OCI-LY7 (cell line): ENCODE measurements at regions not wholly inside any gene's neighbourhood (a gene's known extent, or its start where the extent isn't known, plus 50 kb on each side); places are given as distances from the start of the nearest gene placed in this dataset.
"Not testable (repeated sequence)": the region's sequence is repeated elsewhere in the genome, so short reads cannot be mapped to it uniquely, and the experiment has no call there.

Source experiments
- BruUV-seq: library from RNA; stranded (reverse); fragments of 400-500 nt; replicated peaks from 2 replicates; lab custom pipeline; 2021; lab: Mats Ljungman, UMichigan
- CTCF ChIA-PET: fragments of 300-600 bp; sonication (Branson Sonifier 250); formaldehyde crosslinking; loops from one replicate; lab custom pipeline; 2022; ENCODE audit warnings: antibody characterized with exemption; ENCODE audit not compliant: unreplicated experiment; lab: Charles Lee
- POLR2A ChIA-PET: fragments of 300-600 bp; sonication (Branson Sonifier 250); formaldehyde crosslinking; loops from one replicate; lab custom pipeline; 2022; ENCODE audit warnings: antibody characterized with exemption; lab: Charles Lee
- DNase-seq: peaks from one replicate; pipeline ENCODE4 v3.0.0-alpha.2; 2015; ENCODE audit warnings: low spot score
- H2AFZ ChIP-seq: fragments of 200-600 bp; sonication (generic), shearing (Covaris generic); 2 replicates; pipeline ENCODE4 v1.6.1; 2014; ENCODE audit warnings: mild to moderate bottlenecking, antibody characterized with exemption, low read length, moderate library complexity
- H3K27ac ChIP-seq: fragments of 200-600 bp; sonication (generic); 2 replicates; pipeline ENCODE4 v1.5.1; 2014; ENCODE audit warnings: mixed run types, low read depth, mild to moderate bottlenecking, moderate library complexity, low read length, inconsistent platforms; ENCODE audit not compliant: poor library complexity, severe bottlenecking
- H3K36me3 ChIP-seq: fragments of 200-600 bp; sonication (generic); 2 replicates; pipeline ENCODE4 v1.6.1; 2014; ENCODE audit warnings: mild to moderate bottlenecking, antibody characterized with exemption, low read length, moderate library complexity, mixed read lengths; ENCODE audit not compliant: insufficient read depth
- H3K4me1 ChIP-seq: fragments of 200-600 bp; sonication (generic); 2 replicates; pipeline ENCODE4 v1.5.1; 2014; ENCODE audit warnings: mild to moderate bottlenecking, low read length; ENCODE audit not compliant: insufficient read depth, poor library complexity, severe bottlenecking
- H3K4me2 ChIP-seq: fragments of 200-600 bp; sonication (generic); 2 replicates; pipeline ENCODE4 v1.6.1; 2014; ENCODE audit warnings: mild to moderate bottlenecking, low read length
- H3K4me3 ChIP-seq: fragments of 200-600 bp; sonication (generic); 2 replicates; pipeline ENCODE4 v1.5.1; 2014; ENCODE audit warnings: mild to moderate bottlenecking, low read depth, low read length; ENCODE audit not compliant: poor library complexity, severe bottlenecking
- H3K79me2 ChIP-seq: fragments of 200-600 bp; sonication (generic); 2 replicates; pipeline ENCODE4 v1.6.1; 2016; ENCODE audit warnings: low read depth, mild to moderate bottlenecking, low read length, moderate library complexity, mixed read lengths; ENCODE audit not compliant: insufficient read depth
- H3K9me2 ChIP-seq: fragments of 200-600 bp; sonication (generic); 2 replicates; pipeline ENCODE4 v1.6.1; 2016; ENCODE audit warnings: mild to moderate bottlenecking, low read length, mixed read lengths; ENCODE audit not compliant: insufficient read depth
- H3K9me3 ChIP-seq: fragments of 200-600 bp; sonication (generic); 2 replicates; pipeline ENCODE4 v1.6.1; 2014; ENCODE audit warnings: mild to moderate bottlenecking, mixed run types, low read length, mixed read lengths
- H4K20me1 ChIP-seq: fragments of 200-600 bp; sonication (generic); 2 replicates; pipeline ENCODE4 v1.6.1; 2014; ENCODE audit warnings: mild to moderate bottlenecking, antibody characterized with exemption, low read length, moderate library complexity, mixed read lengths; ENCODE audit not compliant: insufficient read depth
- EZH2phosphoT487 ChIP-seq: fragments of 200-600 bp; sonication (generic); IDR thresholded peaks from 2 replicates; pipeline ENCODE4 v1.6.1; 2018; ENCODE audit warnings: low read depth, borderline replicate concordance, mild to moderate bottlenecking, mixed run types, antibody characterized with exemption, low read length, moderate library complexity, mixed read lengths
- intact Hi-C: fragments of 100-400 bp; cut with micrococcal nuclease; formaldehyde crosslinking; loops from one replicate; pipeline ENCODE4 v1.10.0; 2022; ENCODE audit not compliant: unreplicated experiment
- TF ChIP-seq, protein P1 (sequence below): fragments of 200-600 bp; sonication (generic); conservative IDR thresholded peaks from 2 replicates; pipeline ENCODE4 v1.5.1; 2014; ENCODE audit warnings: mild to moderate bottlenecking, antibody characterized with exemption, low read length, moderate library complexity, mixed read lengths

DNA sequence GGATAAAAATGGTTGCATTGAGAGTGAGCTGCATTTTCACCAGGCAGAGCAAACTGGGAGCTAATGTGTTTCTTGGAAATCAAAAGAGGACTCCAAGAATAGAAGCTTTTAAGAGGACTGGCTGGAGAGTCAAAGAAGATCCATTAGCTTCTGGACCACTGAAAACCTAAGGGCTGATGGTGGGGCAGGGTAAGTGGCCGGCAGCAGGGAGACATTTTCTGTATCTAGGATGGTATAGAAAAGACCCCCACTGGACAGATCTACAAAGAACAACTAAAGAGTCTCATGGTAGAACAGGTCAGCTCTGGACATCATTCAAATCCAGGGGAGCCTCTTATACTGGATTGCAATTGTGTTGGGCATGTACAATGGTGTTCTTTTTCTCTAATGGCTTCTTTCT is 262.3 kb downstream of the PTGER3 start:
- BruUV-seq = no TSS peak
- H3K27ac ChIP-seq = no peak overlapping the region
- H3K4me3 ChIP-seq = no peak overlapping the region
- no peaks in the 10 kb centered on the region for H3K4me1 ChIP-seq
- POLR2A ChIA-PET = interaction anchor here (0.6 to 0.7 kb wide), 2 partner anchors 12 to 708 kb away, joined by 3 read pairs; no protein-coding TSS in a partner anchor
- H3K36me3 ChIP-seq = no peaks in the 10 kb centered on the region
- CTCF ChIA-PET = no interaction called here
- TF ChIP-seq, protein P1, sequence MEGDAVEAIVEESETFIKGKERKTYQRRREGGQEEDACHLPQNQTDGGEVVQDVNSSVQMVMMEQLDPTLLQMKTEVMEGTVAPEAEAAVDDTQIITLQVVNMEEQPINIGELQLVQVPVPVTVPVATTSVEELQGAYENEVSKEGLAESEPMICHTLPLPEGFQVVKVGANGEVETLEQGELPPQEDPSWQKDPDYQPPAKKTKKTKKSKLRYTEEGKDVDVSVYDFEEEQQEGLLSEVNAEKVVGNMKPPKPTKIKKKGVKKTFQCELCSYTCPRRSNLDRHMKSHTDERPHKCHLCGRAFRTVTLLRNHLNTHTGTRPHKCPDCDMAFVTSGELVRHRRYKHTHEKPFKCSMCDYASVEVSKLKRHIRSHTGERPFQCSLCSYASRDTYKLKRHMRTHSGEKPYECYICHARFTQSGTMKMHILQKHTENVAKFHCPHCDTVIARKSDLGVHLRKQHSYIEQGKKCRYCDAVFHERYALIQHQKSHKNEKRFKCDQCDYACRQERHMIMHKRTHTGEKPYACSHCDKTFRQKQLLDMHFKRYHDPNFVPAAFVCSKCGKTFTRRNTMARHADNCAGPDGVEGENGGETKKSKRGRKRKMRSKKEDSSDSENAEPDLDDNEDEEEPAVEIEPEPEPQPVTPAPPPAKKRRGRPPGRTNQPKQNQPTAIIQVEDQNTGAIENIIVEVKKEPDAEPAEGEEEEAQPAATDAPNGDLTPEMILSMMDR = no peak
- no peak for TF ChIP-seq EZH2phosphoT487
- DNase-seq = no peak
- no peaks in the 10 kb centered on the region for H3K9me3 ChIP-seq
- H4K20me1 ChIP-seq = no peaks in the 10 kb centered on the region
- H3K79me2 ChIP-seq = no peaks in the 10 kb centered on the region
- intact Hi-C loops = no loop called here
- H2AFZ ChIP-seq = no peak overlapping the region
- no peaks in the 10 kb centered on the region; the same call in 1 of the 2 replicates for H3K9me2 ChIP-seq
- no peak overlapping the region for H3K4me2 ChIP-seq

DNA sequence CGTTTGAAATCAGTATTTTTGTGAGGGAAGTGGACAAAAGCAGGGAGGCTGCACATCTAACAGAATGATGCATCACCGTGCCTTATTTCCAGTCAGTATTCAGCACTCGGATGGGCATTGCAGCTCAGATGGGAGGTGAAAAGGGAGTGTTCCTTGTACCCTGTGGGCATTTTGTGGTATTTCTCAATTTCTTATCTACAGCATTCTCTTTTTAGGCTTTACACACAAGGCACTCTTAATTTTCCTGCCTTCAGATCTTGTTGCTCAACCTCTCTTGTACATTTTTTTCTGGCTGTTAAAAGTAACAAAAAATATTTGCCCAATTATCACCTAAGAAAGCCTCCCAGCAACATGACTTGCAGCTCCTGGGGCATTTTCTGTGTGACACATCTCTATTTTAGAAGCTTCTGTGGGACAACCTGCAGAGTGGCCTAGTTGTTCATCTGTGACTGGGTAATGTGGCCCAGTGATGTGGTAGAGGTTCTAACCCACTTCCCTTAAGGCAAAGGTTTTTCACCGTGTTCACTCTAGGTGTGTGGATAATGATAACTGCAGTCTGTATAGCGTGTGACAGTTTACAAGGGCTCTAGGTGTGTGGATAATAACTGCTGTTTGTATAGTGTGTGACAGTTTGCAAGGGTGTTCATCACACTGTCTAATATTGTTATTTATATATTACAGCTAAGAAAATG is 257.2 kb downstream of the PTGER3 start:
- no peak for DNase-seq
- no peaks in the 10 kb centered on the region for H3K9me3 ChIP-seq
- H3K4me2 ChIP-seq = no peak overlapping the region
- H3K9me2 ChIP-seq = no peaks in the 10 kb centered on the region
- H3K79me2 ChIP-seq = no peaks in the 10 kb centered on the region
- no peak for TF ChIP-seq EZH2phosphoT487
- TF ChIP-seq, protein P1 = no peak
- no peak overlapping the region for H2AFZ ChIP-seq
- BruUV-seq = no TSS peak
- CTCF ChIA-PET = no interaction called here
- no peaks in the 10 kb centered on the region for H3K4me1 ChIP-seq
- no peaks in the 10 kb centered on the region for H3K36me3 ChIP-seq
- intact Hi-C loops = no loop called here
- no peaks in the 10 kb centered on the region for H4K20me1 ChIP-seq
- no peak overlapping the region for H3K27ac ChIP-seq
- H3K4me3 ChIP-seq = no peak overlapping the region
- POLR2A ChIA-PET = no interaction called here

DNA sequence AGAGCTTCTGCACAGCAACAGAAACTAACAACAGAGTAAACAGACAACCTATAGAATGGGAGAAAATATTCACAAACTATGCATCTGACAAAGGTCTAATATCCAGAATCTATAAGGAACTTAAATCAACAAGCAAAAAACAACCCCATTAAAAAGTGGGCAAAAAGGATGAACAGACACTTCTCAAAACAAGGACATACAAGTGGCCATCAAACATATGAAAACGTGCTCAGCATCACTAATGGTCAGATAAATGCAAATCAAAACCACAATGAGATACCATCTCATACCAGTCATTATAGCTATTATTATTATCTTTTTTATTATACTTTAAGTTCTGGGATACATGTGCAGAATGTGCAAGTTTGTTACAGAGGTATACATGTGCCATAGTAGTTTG is 252.6 kb downstream of the PTGER3 start:
- H3K9me3 ChIP-seq, H3K4me3 ChIP-seq, H3K27ac ChIP-seq: not testable (repeated sequence)

DNA sequence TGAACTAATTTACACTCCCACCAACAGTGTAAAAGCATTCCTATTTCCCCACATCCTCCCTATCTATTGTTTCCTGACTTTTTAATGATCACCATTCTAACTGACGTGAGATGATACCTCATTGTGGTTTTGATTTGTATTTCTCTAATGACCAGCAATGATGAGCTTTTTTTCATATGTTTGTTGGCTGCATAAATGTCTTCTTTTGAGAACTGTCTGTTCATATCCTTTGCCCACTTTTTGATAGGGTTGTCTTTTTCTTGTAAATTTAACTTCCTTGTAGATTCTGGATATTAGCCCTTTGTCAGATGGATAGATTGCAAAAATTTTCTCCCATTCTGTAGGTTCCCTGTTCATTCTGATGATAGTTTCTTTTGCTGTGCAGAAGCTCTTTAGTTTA is 251.3 kb downstream of the PTGER3 start:
- CTCF ChIA-PET, H3K4me2 ChIP-seq, H2AFZ ChIP-seq, H3K4me3 ChIP-seq, H3K27ac ChIP-seq, H4K20me1 ChIP-seq, H3K36me3 ChIP-seq, H3K4me1 ChIP-seq, BruUV-seq, H3K9me3 ChIP-seq, H3K9me2 ChIP-seq, H3K79me2 ChIP-seq, POLR2A ChIA-PET, intact Hi-C loops, DNase-seq: not testable (repeated sequence)

More for the DNA sequence above, 252.6 kb downstream of the PTGER3 start:
- H2AFZ ChIP-seq, DNase-seq, BruUV-seq, H3K9me2 ChIP-seq, intact Hi-C loops, H3K79me2 ChIP-seq, H4K20me1 ChIP-seq, H3K4me2 ChIP-seq, POLR2A ChIA-PET, H3K36me3 ChIP-seq, H3K4me1 ChIP-seq, CTCF ChIA-PET: not testable (repeated sequence)

DNA sequence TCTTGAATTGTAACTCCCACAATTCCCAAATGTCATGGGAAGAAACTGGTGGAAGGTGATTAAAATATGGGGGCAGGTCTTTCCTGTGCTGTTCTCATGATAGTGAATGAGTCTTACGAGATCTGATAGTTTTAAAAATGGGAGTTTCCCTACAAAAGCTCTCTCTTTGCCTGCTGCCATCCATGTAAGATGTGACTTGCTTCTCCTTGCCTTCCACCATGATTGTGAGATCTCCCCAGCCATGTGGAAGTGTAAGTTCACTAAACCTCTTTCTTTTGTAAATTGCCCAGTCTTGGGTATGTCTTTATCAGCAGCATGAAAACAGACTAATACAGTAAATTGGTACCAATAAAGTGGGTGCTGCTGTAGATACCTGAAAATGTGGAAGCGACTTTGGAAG is 245.0 kb downstream of the PTGER3 start:
- CTCF ChIA-PET, intact Hi-C loops: not testable (repeated sequence)

More for the DNA sequence above, 245.0 kb downstream of the PTGER3 start:
- DNase-seq, H3K27ac ChIP-seq, H3K79me2 ChIP-seq, H2AFZ ChIP-seq, POLR2A ChIA-PET, H3K36me3 ChIP-seq, H3K4me1 ChIP-seq, H4K20me1 ChIP-seq, H3K9me3 ChIP-seq, H3K4me3 ChIP-seq, BruUV-seq, H3K4me2 ChIP-seq, H3K9me2 ChIP-seq: not testable (repeated sequence)
